ENCODE measurements at regions not wholly inside any gene's neighbourhood (a gene's known extent, or its start where the extent isn't known, plus 50 kb on each side); places are given as distances from the start of the nearest gene placed in this dataset.

- TF ChIP-seq ZBTB7A (IDR thresholded peaks at IDR 0.05; ENCODE audit: low read depth): no peak
- TF ChIP-seq REST (IDR thresholded peaks at IDR 0.05; ENCODE audit: low read depth): no peak
- TF ChIP-seq CEBPB (IDR thresholded peaks at IDR 0.05): no peak
- no peak for TF ChIP-seq YY1 (IDR thresholded peaks at IDR 0.05; ENCODE audit: low read depth)
- TF ChIP-seq NFIC (IDR thresholded peaks at IDR 0.05): no peak
- TF ChIP-seq TAF1 (IDR thresholded peaks at IDR 0.05; ENCODE audit: low read depth): no peak
- TF ChIP-seq MAX (IDR thresholded peaks at IDR 0.05): no peak
- no peak for TF ChIP-seq CREB1 (IDR thresholded peaks at IDR 0.05; ENCODE audit: low read depth)
- TF ChIP-seq EGR1 (IDR thresholded peaks at IDR 0.05): no peak
- no peak for TF ChIP-seq TCF12 (IDR thresholded peaks at IDR 0.05; ENCODE audit: low read depth)
- TF ChIP-seq FOXM1 (IDR thresholded peaks at IDR 0.05; ENCODE audit: borderline replicate concordance, low read depth): no peak
- TF ChIP-seq EP300 (IDR thresholded peaks at IDR 0.05; ENCODE audit: borderline replicate concordance): no peak
- no peak for TF ChIP-seq RAD21 (IDR thresholded peaks at IDR 0.05; ENCODE audit: low read depth)
These were observed 114.5 kb downstream of the DUSP6 start for GRCh38 chr12:89237763-89238162.
